Thoracic aorta (tissue), 2 donors: ENCODE measurements at regions not wholly inside any gene's neighbourhood (a gene's known extent, or its start where the extent isn't known, plus 50 kb on each side); places are given as distances from the start of the nearest gene placed in this dataset.
"Not testable (repeated sequence)": the region's sequence is repeated elsewhere in the genome, so short reads cannot be mapped to it uniquely, and the experiment has no call there.

Experiments
- ATAC-seq: fragments of 150-250 bp; one replicate; pipeline ENCODE4 v1.8.0; 2017; ENCODE audit warnings: low read depth; ENCODE audit not compliant: insufficient number of reproducible peaks, low FRiP score
- DNase-seq: peaks from one replicate; pipeline ENCODE4 v3.0.0-alpha.2; 2020; ENCODE audit warnings: low spot score
- H3K27ac ChIP-seq, 2 donors: fragments of 200-600 bp; sonication (generic); 1 replicate in 1 of 2; 2 replicates in 1 of 2; pipeline ENCODE4 v1.5.1; 2016; ENCODE audit warnings: mild to moderate bottlenecking in 2 of 2, moderate library complexity in 2 of 2
- H3K27me3 ChIP-seq: fragments of 200-600 bp; sonication (generic); replicated peaks from 2 replicates; pipeline ENCODE4 v1.6.0; 2016; ENCODE audit warnings: mild to moderate bottlenecking; ENCODE audit not compliant: insufficient read depth
- H3K36me3 ChIP-seq: fragments of 200-600 bp; sonication (generic); one replicate; pipeline ENCODE4 v1.5.1; 2016
- H3K4me1 ChIP-seq, 2 donors: fragments of 200-600 bp; sonication (generic); 1 replicate in 1 of 2; 2 replicates in 1 of 2; pipeline versions ENCODE4 v1.5.1 to v1.6.0; 2016; ENCODE audit warnings: low read depth in 2 of 2, mild to moderate bottlenecking in 1 of 2; ENCODE audit not compliant: control insufficient read depth in 1 of 2
- H3K4me3 ChIP-seq: fragments of 200-600 bp; sonication (generic); 2 replicates; pipeline ENCODE4 v1.5.1; 2016; ENCODE audit warnings: mild to moderate bottlenecking
- H3K9me3 ChIP-seq: fragments of 200-600 bp; sonication (generic); 2 replicates; pipeline ENCODE4 v1.5.1; 2016
- TF ChIP-seq, protein P1 (sequence below): fragments of 200-600 bp; sonication (generic); IDR thresholded peaks from one replicate; pipeline ENCODE4 v1.5.1; 2019; ENCODE audit warnings: antibody characterized with exemption

DNA sequence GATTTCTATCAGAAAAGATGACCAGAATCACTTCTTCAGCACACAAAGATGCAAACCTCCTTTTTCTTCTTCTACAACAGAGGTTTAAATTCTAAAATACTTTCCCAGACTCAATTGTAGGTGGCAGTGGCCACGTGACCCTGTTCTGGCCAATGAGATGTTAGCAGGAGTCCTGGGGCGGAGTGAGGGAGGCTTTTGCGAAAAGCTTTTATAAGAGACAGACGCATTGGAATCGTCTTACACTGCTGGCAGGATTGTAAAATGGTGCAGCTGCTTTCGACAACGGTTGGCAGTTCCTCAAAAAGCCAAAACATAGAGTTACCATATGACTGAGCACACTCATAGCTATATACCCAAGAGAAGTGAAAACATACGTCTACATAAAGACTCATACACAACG, 87.0 kb upstream of the MAGI3 start:
- no peaks in the 10 kb centered on the region for H3K9me3 ChIP-seq
- ATAC-seq (no peak), DNase-seq (no peak)
- H3K27ac ChIP-seq = no peak overlapping the region
- no peak overlapping the region for H3K4me3 ChIP-seq
- no peaks in the 10 kb centered on the region for H3K27me3 ChIP-seq
- no peaks in the 10 kb centered on the region for H3K36me3 ChIP-seq
- TF ChIP-seq, protein P1, sequence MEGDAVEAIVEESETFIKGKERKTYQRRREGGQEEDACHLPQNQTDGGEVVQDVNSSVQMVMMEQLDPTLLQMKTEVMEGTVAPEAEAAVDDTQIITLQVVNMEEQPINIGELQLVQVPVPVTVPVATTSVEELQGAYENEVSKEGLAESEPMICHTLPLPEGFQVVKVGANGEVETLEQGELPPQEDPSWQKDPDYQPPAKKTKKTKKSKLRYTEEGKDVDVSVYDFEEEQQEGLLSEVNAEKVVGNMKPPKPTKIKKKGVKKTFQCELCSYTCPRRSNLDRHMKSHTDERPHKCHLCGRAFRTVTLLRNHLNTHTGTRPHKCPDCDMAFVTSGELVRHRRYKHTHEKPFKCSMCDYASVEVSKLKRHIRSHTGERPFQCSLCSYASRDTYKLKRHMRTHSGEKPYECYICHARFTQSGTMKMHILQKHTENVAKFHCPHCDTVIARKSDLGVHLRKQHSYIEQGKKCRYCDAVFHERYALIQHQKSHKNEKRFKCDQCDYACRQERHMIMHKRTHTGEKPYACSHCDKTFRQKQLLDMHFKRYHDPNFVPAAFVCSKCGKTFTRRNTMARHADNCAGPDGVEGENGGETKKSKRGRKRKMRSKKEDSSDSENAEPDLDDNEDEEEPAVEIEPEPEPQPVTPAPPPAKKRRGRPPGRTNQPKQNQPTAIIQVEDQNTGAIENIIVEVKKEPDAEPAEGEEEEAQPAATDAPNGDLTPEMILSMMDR = no peak
- H3K4me1 ChIP-seq = no peaks in the 10 kb centered on the region

DNA sequence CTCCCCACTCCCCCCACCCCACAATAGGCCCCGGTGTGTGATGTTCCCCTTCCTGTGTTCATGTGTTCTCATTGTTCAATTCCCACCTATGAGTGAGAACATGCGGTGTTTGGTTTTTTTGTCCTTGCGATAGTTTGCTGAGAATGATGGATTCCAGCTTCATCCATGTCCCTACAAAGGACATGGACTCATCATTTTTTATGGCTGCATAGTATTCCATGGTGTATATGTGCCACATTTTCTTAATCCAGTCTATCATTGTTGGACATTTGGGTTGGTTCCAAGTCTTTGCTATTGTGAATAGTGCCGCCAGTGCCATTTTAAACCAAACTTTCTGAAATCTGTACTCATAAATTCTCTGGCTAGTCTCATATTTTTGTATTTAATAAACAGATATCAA, 85.3 kb upstream of the MAGI3 start:
- H3K27ac ChIP-seq, H3K36me3 ChIP-seq, H3K9me3 ChIP-seq, ATAC-seq, H3K4me1 ChIP-seq, H3K4me3 ChIP-seq, H3K27me3 ChIP-seq, DNase-seq: not testable (repeated sequence)

DNA sequence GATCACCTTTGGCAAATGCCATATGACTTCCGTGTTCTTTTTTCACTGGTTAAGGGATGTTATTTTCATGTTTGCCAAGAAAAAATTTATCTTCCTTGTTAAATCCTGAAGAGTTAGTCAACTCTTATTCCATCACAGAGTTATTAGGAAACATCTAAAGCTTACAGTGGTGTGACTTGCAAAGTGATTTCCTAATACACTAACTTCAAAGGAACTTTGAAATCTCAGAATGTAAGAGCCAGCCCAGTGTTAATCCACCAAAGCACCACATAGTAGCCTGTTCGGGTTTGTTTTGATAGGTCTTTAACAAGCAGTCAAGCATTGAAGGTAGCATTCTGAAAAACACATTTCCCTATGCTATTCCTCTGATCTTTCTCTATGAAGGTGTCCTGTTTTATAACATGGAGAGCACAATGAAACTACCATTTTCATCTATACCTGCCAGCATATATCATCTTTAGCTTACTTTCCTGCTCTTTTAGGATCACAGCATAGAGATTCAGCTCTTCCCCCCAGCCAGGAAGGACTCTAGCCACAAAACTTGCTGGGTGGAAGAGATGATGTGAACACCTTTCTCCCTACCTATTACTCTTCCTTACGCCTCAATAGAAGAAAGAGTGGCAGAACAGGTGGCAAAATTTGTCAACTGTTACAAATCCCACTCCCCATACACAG, 82.4 kb upstream of the MAGI3 start:
- Histone ChIP-seq H3K36me3 (no peaks in the 10 kb centered on the region), H3K4me1 (no peaks in the 10 kb centered on the region), H3K4me3 (no peak overlapping the region), H3K9me3 (peaks cover 4% of the 10 kb centered on the region), H3K27me3 (no peaks in the 10 kb centered on the region), H3K27ac (no peak overlapping the region)
- DNase-seq = no peak
- ATAC-seq = no peak
- TF ChIP-seq, protein P1 = no peak

DNA sequence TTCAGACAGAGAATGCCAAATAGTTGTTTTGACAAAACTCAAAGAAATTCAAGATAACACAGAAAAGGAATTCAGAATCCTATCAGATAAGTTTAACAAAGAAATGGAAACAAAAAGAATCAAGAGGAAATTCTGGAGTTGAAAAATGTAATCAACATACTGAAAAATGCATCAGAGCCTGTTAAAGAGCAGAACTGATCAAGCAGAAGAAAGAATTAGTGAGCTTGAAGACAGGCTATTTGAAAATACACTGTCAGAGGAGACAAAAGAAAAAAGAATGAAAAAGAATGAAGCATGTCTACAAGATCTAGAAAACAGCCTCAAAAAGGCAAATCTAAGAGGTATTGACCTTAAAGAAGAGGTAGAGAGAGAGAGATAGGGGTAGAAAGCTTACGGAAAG, 77.7 kb upstream of the MAGI3 start:
- not testable (repeated sequence) for H3K27me3 ChIP-seq, H3K4me3 ChIP-seq, H3K27ac ChIP-seq, H3K36me3 ChIP-seq, ATAC-seq, DNase-seq, H3K4me1 ChIP-seq, H3K9me3 ChIP-seq

DNA sequence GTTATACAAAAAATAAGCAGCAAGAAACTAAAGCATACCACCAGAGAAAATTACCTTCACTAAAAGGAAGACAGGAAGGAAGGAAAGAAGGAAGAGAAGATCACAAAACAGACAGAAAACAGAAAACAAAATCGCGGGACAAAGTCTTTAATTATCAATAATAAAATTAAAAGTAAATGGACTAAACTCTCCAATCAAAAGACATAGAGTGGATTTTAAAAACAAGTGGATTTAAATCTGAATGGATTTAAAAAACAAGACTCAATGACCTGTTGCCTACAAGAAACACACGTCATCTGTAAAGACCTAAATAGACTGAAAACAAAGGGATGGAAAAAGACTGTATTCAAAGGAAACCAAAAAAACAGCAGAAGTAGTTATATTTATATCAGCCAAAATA, 75.7 kb upstream of the MAGI3 start:
- Histone ChIP-seq H3K9me3 (peaks cover 4% of the 10 kb centered on the region), H3K27me3 (no peaks in the 10 kb centered on the region), H3K36me3 (no peaks in the 10 kb centered on the region), H3K4me3 (no peak overlapping the region), H3K27ac (no peak overlapping the region), H3K4me1 (no peaks in the 10 kb centered on the region)
- TF ChIP-seq, protein P1 = no peak
- DNase-seq (no peak), ATAC-seq (no peak)

DNA sequence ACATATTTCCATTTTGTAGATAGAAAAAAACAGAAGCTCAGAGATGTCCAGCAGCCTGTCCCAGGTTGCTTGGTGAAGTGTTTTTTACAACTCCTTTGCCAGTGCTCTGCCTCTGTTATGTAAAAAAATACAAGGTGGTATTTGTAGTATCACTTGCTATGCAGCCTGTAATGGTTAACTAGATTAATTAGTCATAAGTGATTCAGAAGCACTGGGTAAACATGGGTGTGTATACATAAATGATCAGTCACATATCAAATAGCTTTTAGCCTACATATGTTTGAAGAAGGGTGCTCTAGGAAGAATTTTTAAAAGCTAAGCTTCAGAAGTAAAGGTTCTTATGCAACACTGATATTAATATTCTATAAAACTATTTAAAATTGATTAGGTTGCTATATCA, 70.0 kb upstream of the MAGI3 start:
- ATAC-seq (no peak), DNase-seq (no peak)
- H3K27ac ChIP-seq = no peak overlapping the region
- no peaks in the 10 kb centered on the region for H3K36me3 ChIP-seq
- TF ChIP-seq, protein P1 = no peak
- H3K4me3 ChIP-seq = no peak overlapping the region
- H3K27me3 ChIP-seq = no peaks in the 10 kb centered on the region
- H3K9me3 ChIP-seq = no peaks in the 10 kb centered on the region
- peaks cover 0 to 6% of the 10 kb centered on the region in 2 donors for H3K4me1 ChIP-seq
